ENCODE measurements at regions not wholly inside any gene's neighbourhood (a gene's known extent, or its start where the extent isn't known, plus 50 kb on each side); places are given as distances from the start of the nearest gene placed in this dataset.

DNA sequence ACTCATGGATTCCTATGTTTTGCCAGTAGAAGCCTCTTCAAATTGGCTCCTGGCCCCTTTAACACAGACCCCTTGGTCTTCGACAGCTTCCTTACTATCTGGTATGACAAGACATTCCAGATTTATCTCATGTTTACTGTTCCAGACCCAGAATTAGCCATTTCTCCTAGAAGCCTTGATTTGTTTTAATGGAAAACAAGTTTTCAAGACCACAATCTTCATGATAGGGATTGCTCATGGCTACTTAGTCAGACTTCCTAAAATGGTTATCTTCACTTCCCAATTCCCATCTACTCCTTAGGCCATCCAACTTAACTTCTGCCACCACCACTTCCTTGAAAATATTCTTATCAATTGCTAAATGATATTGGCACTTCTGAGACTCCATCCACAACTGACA lies 63.2 kb downstream of the TTC32 start:
- TF ChIP-seq, protein P1, sequence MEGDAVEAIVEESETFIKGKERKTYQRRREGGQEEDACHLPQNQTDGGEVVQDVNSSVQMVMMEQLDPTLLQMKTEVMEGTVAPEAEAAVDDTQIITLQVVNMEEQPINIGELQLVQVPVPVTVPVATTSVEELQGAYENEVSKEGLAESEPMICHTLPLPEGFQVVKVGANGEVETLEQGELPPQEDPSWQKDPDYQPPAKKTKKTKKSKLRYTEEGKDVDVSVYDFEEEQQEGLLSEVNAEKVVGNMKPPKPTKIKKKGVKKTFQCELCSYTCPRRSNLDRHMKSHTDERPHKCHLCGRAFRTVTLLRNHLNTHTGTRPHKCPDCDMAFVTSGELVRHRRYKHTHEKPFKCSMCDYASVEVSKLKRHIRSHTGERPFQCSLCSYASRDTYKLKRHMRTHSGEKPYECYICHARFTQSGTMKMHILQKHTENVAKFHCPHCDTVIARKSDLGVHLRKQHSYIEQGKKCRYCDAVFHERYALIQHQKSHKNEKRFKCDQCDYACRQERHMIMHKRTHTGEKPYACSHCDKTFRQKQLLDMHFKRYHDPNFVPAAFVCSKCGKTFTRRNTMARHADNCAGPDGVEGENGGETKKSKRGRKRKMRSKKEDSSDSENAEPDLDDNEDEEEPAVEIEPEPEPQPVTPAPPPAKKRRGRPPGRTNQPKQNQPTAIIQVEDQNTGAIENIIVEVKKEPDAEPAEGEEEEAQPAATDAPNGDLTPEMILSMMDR (IDR thresholded peaks at IDR 0.05; ENCODE audit: low read depth, low read length), result no peak
- H3K4me3 ChIP-seq (ENCODE audit: low read depth, low read length), result no peak overlapping the region

DNA sequence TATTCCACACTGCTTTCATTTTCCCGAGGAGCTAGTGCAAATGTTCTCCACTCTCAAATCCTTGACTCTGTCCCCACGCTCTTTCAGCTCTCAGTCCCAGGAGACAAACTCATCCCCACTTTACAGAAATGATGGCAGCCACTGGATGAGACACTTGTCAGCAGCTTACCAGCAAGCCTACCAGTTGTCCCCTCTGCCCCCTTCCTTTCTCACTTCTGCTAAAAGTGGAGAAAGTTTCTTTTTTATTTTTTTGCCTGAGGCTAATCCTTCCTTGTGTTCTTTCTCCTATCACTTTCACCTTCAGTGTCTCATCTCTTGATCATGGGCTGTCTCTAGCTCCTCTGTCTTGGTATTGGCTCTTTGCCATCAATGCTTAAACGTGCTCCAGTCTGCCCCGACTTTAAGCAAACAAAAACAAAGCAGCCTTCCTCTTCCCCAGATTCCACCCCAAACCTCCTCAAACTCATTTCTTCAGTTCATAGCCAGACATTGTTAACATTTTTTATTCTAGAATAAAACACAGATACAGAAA lies 64.5 kb downstream of the TTC32 start:
- TF ChIP-seq, protein P1 (IDR thresholded peaks at IDR 0.05; ENCODE audit: low read depth, low read length), result no peak

DNA sequence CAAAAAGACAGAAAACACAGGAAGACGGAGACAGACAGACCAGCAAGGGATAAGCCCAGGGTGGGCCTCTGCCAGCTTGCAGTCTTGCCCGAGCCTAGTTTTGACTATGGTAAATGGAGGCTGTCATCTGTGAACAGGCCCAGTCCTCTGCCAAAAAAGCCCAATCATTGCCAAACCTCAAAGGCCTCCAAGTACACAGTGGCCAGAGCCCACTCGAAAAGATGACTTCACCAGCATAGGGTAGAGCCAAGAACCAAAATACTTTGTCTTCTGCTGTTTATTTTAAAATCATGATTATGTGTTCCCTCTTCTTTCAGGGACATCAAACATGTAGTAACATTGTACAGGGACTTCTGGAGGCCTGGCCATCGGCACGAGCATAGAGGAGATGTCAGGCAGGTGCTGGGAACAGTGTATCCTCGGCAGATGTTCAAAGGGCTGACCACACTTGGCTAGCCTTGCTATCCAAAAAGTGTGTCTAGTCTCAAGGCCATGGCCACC lies 66.0 kb downstream of the TTC32 start:
- TF ChIP-seq, protein P1 (IDR thresholded peaks at IDR 0.05; ENCODE audit: low read depth, low read length), result no peak

More for the DNA sequence above, 64.5 kb downstream of the TTC32 start:
- no peak overlapping the region for H3K4me3 ChIP-seq (ENCODE audit: low read depth, low read length)

DNA sequence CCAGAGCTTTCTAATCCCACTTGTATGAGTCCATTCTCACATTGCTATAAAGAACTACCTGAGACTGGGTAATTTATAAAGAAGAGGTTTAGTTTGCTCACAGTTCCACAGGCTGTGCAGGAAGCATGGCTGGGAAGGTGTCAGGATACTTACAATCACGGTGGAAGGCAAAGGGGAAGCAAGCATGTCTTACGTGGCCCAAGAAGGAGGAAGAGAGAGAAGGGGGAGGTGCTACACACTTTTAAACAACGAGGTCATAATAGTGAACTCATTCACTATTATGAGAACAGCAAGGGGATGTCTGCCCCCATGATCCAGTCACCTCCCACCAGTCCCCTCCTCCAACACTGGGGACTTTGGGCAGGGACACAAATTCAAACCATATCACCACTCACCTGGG lies 67.8 kb downstream of the TTC32 start:
- H3K4me3 ChIP-seq (ENCODE audit: low read depth, low read length), result no peak overlapping the region
- TF ChIP-seq, protein P1 (IDR thresholded peaks at IDR 0.05; ENCODE audit: low read depth, low read length), result no peak

More for the DNA sequence above, 66.0 kb downstream of the TTC32 start:
- H3K4me3 ChIP-seq (ENCODE audit: low read depth, low read length), result no peak overlapping the region

DNA sequence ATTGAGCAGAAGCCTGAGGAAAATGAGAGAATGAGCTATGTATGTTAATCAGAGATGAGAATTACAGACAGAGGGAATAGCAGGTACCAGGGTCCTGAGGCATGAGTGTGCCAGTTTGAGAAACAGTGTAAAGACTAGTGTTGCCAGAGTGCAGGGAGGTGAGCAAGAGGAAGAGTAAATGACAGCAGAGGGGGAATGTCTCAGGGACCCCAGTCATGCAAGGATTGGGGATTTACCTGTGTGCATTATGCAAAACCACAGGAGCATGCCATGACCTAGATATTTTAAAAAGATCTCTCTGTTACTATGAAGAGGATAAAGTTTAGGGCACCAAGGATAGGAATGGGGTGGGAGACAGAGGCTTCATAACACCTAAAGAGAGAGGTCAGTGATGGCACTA lies 72.1 kb downstream of the TTC32 start:
- H3K4me3 ChIP-seq (ENCODE audit: low read depth, low read length), result no peak overlapping the region
- TF ChIP-seq, protein P1 (IDR thresholded peaks at IDR 0.05; ENCODE audit: low read depth, low read length), result no peak

DNA sequence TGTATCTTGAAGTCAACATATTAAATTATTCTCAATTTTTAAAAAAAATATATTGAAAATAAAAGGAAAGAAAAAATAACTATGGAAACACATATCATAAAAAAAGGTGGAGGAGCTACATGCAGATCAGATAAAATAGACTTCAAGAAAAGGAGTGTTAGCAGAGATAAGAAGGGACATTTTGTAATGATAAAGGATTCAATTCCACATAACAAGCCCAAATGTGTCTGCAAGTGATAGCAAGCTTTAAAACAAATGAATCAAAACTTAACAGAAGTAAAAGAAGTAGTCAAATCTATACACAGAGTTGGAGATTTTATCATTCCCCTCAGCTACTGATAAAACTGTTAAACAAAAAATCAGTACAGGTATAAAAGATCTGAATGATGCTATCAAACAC lies 74.9 kb downstream of the TTC32 start:
- no peak overlapping the region for H3K4me3 ChIP-seq (ENCODE audit: low read depth, low read length)
- TF ChIP-seq, protein P1 (IDR thresholded peaks at IDR 0.05; ENCODE audit: low read depth, low read length), result no peak

DNA sequence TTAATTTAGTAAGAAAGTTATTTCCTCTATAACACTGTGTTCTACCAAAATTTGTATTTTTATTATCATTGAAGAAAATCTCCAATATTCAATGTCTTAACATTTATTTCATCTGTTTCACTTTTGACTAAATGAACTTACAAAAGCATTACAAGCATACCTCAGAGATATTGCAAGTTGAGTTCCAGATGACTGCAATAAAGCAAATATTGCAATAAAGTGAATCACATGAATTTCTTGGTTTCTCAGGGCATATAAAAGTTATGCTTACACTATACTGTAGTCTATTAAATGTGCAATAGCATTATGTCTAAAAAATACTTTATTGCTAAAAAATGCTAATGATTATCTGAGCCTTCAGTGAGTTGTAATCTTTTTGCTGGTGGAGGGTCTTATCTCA lies 78.3 kb downstream of the TTC32 start:
- H3K4me3 ChIP-seq (ENCODE audit: low read depth, low read length), result no peak overlapping the region
- TF ChIP-seq, protein P1 (IDR thresholded peaks at IDR 0.05; ENCODE audit: low read depth, low read length), result no peak

All from WI38 (cell line).